ENCODE measurements at regions not wholly inside any gene's neighbourhood (a gene's known extent, or its start where the extent isn't known, plus 50 kb on each side); places are given as distances from the start of the nearest gene placed in this dataset.

GRCh38 chr9:101907466-101907865 is 169.0 kb upstream of the GRIN3A start:
- Histone ChIP-seq H3K4ac (ENCODE audit: low read length) (no peak overlapping the region), H3K36me3 (replicated peaks in 1 of 2; ENCODE audit: control insufficient read depth in 2 of 2, insufficient read depth in 2 of 2, low read length in 2 of 2) (no peaks in the 10 kb centered on the region), H2BK12ac (ENCODE audit: low read length) (no peak overlapping the region), H3K23ac (ENCODE audit: low read depth, low read length, poor library complexity) (no peak overlapping the region), H3K9ac (ENCODE audit: low read depth, low read length, poor library complexity) (no peak overlapping the region), H2BK15ac (ENCODE audit: low read length) (no peak overlapping the region), H2BK5ac (ENCODE audit: low read length) (no peak overlapping the region), H2BK120ac (ENCODE audit: low read depth, low read length) (no peak overlapping the region), H3K4me3 (ENCODE audit: low read length in 2 of 2) (no peak overlapping the region), H3K79me1 (ENCODE audit: low read depth, low read length) (no peaks in the 10 kb centered on the region), H3K27me3 (ENCODE audit: control insufficient read depth in 3 of 3, insufficient read depth in 3 of 3, low read depth in 1 of 3, low read length in 3 of 3) (no peaks in the 10 kb centered on the region), H3K4me1 (ENCODE audit: control insufficient read depth in 2 of 2, insufficient read depth in 1 of 2, low read depth in 1 of 2, low read length in 2 of 2) (no peaks in the 10 kb centered on the region), H4K8ac (ENCODE audit: low read depth, low read length) (no peak overlapping the region), H4K91ac (ENCODE audit: low read depth, low read length, poor library complexity) (no peak overlapping the region), H3K18ac (ENCODE audit: low read length) (no peak overlapping the region), H3K4me2 (ENCODE audit: insufficient read depth, low read length, poor library complexity, severe bottlenecking) (no peak overlapping the region), H3K9me3 (replicated peaks in 1 of 2; ENCODE audit: control insufficient read depth in 2 of 2, insufficient read depth in 1 of 2, low read depth in 1 of 2, low read length in 2 of 2) (no peaks in the 10 kb centered on the region), H3K14ac (ENCODE audit: low read length) (no peak overlapping the region), H2AK5ac (ENCODE audit: low read depth, low read length) (no peak overlapping the region), H2AFZ (ENCODE audit: low read length) (no peak overlapping the region), H3K27ac (replicated peaks; ENCODE audit: low read length) (no peak overlapping the region)
- WGBS, 2 donors (ENCODE audit: extremely low coverage in 2 of 2, insufficient read length in 2 of 2, insufficient replicate concordance in 1 of 2) = no CpG with 5 or more reads among the region's 2 CpGs
- no peak for DNase-seq (ENCODE audit: low spot score)

GRCh38 chr9:101904845-101905244 is 166.4 kb upstream of the GRIN3A start:
- H3K14ac ChIP-seq (ENCODE audit: low read length) = no peak overlapping the region
- H2AFZ ChIP-seq (ENCODE audit: low read length) = no peak overlapping the region
- no peaks in the 10 kb centered on the region for H3K4me1 ChIP-seq (ENCODE audit: control insufficient read depth in 2 of 2, insufficient read depth in 1 of 2, low read depth in 1 of 2, low read length in 2 of 2)
- H2AK5ac ChIP-seq (ENCODE audit: low read depth, low read length) = no peak overlapping the region
- WGBS, 2 donors (ENCODE audit: extremely low coverage in 2 of 2, insufficient read length in 2 of 2, insufficient replicate concordance in 1 of 2) = no CpG with 5 or more reads among the region's 1 CpG
- no peak overlapping the region for H3K18ac ChIP-seq (ENCODE audit: low read length)
- no peaks in the 10 kb centered on the region for H3K27me3 ChIP-seq (ENCODE audit: control insufficient read depth in 3 of 3, insufficient read depth in 3 of 3, low read depth in 1 of 3, low read length in 3 of 3)
- no peak for DNase-seq (ENCODE audit: low spot score)
- no peak overlapping the region for H3K27ac ChIP-seq (replicated peaks; ENCODE audit: low read length)
- no peak overlapping the region for H3K4me2 ChIP-seq (ENCODE audit: insufficient read depth, low read length, poor library complexity, severe bottlenecking)
- H3K4me3 ChIP-seq (ENCODE audit: low read length in 2 of 2) = no peak overlapping the region
- no peak overlapping the region for H2BK120ac ChIP-seq (ENCODE audit: low read depth, low read length)
- H3K23ac ChIP-seq (ENCODE audit: low read depth, low read length, poor library complexity) = no peak overlapping the region
- no peak overlapping the region for H4K8ac ChIP-seq (ENCODE audit: low read depth, low read length)
- no peaks in the 10 kb centered on the region for H3K36me3 ChIP-seq (replicated peaks in 1 of 2; ENCODE audit: control insufficient read depth in 2 of 2, insufficient read depth in 2 of 2, low read length in 2 of 2)
- H2BK5ac ChIP-seq (ENCODE audit: low read length) = no peak overlapping the region
- no peak overlapping the region for H2BK15ac ChIP-seq (ENCODE audit: low read length)
- no peak overlapping the region for H4K91ac ChIP-seq (ENCODE audit: low read depth, low read length, poor library complexity)
- no peak overlapping the region for H2BK12ac ChIP-seq (ENCODE audit: low read length)
- no peaks in the 10 kb centered on the region for H3K9me3 ChIP-seq (replicated peaks in 1 of 2; ENCODE audit: control insufficient read depth in 2 of 2, insufficient read depth in 1 of 2, low read depth in 1 of 2, low read length in 2 of 2)
- no peak overlapping the region for H3K9ac ChIP-seq (ENCODE audit: low read depth, low read length, poor library complexity)
- no peaks in the 10 kb centered on the region for H3K79me1 ChIP-seq (ENCODE audit: low read depth, low read length)
- no peak overlapping the region for H3K4ac ChIP-seq (ENCODE audit: low read length)

- Histone ChIP-seq H2BK15ac (ENCODE audit: low read length) (no peak overlapping the region), H4K91ac (ENCODE audit: low read depth, low read length, poor library complexity) (no peak overlapping the region), H3K27ac (replicated peaks; ENCODE audit: low read length) (no peak overlapping the region), H3K14ac (ENCODE audit: low read length) (no peak overlapping the region), H2BK120ac (ENCODE audit: low read depth, low read length) (no peak overlapping the region), H2BK5ac (ENCODE audit: low read length) (no peak overlapping the region), H3K79me1 (ENCODE audit: low read depth, low read length) (no peaks in the 10 kb centered on the region), H3K9ac (ENCODE audit: low read depth, low read length, poor library complexity) (no peak overlapping the region), H3K9me3 (replicated peaks in 1 of 2; ENCODE audit: control insufficient read depth in 2 of 2, insufficient read depth in 1 of 2, low read depth in 1 of 2, low read length in 2 of 2) (peaks cover 0 to 3% of the 10 kb centered on the region in 2 donors), H3K4me2 (ENCODE audit: insufficient read depth, low read length, poor library complexity, severe bottlenecking) (no peak overlapping the region), H3K4ac (ENCODE audit: low read length) (no peak overlapping the region), H3K4me1 (ENCODE audit: control insufficient read depth in 2 of 2, insufficient read depth in 1 of 2, low read depth in 1 of 2, low read length in 2 of 2) (no peaks in the 10 kb centered on the region), H3K23ac (ENCODE audit: low read depth, low read length, poor library complexity) (no peak overlapping the region), H2AK5ac (ENCODE audit: low read depth, low read length) (no peak overlapping the region), H3K18ac (ENCODE audit: low read length) (no peak overlapping the region), H4K8ac (ENCODE audit: low read depth, low read length) (no peak overlapping the region), H3K4me3 (ENCODE audit: low read length in 2 of 2) (no peak overlapping the region), H3K27me3 (ENCODE audit: control insufficient read depth in 3 of 3, insufficient read depth in 3 of 3, low read depth in 1 of 3, low read length in 3 of 3) (no peaks in the 10 kb centered on the region), H2AFZ (ENCODE audit: low read length) (no peak overlapping the region), H2BK12ac (ENCODE audit: low read length) (no peak overlapping the region), H3K36me3 (replicated peaks in 1 of 2; ENCODE audit: control insufficient read depth in 2 of 2, insufficient read depth in 2 of 2, low read length in 2 of 2) (peaks cover 0 to 2% of the 10 kb centered on the region in 2 donors)
- DNase-seq (ENCODE audit: low spot score) = no peak
- WGBS, 2 donors (ENCODE audit: extremely low coverage in 2 of 2, insufficient read length in 2 of 2, insufficient replicate concordance in 1 of 2) = no CpG with 5 or more reads among the region's 2 CpGs
These were observed 163.6 kb upstream of the GRIN3A start for GRCh38 chr9:101902051-101902450.

DNA sequence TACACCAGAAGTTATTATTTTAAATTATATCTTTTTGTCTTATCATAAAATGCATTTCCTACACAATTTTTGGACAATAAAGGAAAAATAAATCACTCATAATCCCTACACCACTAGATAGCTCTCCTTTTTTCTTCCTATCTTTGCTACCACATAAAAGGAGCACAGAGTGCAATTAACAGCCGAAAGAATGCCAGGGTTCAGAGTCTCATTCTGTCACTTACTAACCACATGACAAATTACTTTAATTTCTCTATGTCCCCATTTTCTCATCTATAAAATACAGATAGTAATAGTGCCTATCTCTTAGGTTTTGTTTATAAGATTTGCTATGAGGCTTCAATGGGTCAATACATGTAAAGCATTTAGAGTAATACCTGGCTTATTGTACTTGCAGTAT is 158.7 kb upstream of the GRIN3A start:
- no peaks in the 10 kb centered on the region for H3K79me1 ChIP-seq (ENCODE audit: low read depth, low read length)
- H2BK120ac ChIP-seq (ENCODE audit: low read depth, low read length) = no peak overlapping the region
- peaks cover 0 to 3% of the 10 kb centered on the region in 2 donors for H3K9me3 ChIP-seq (replicated peaks in 1 of 2; ENCODE audit: control insufficient read depth in 2 of 2, insufficient read depth in 1 of 2, low read depth in 1 of 2, low read length in 2 of 2)
- no peak overlapping the region for H3K4ac ChIP-seq (ENCODE audit: low read length)
- H3K27me3 ChIP-seq (ENCODE audit: control insufficient read depth in 3 of 3, insufficient read depth in 3 of 3, low read depth in 1 of 3, low read length in 3 of 3) = no peaks in the 10 kb centered on the region
- DNase-seq (ENCODE audit: low spot score) = no peak
- H4K8ac ChIP-seq (ENCODE audit: low read depth, low read length) = no peak overlapping the region
- no peak overlapping the region for H2BK12ac ChIP-seq (ENCODE audit: low read length)
- H3K18ac ChIP-seq (ENCODE audit: low read length) = no peak overlapping the region
- WGBS, 2 donors (ENCODE audit: extremely low coverage in 2 of 2, insufficient read length in 2 of 2, insufficient replicate concordance in 1 of 2) = no CpG with 5 or more reads among the region's 1 CpG
- H4K91ac ChIP-seq (ENCODE audit: low read depth, low read length, poor library complexity) = no peak overlapping the region
- no peak overlapping the region for H3K23ac ChIP-seq (ENCODE audit: low read depth, low read length, poor library complexity)
- no peak overlapping the region for H3K27ac ChIP-seq (replicated peaks; ENCODE audit: low read length)
- H2BK5ac ChIP-seq (ENCODE audit: low read length) = no peak overlapping the region
- no peak overlapping the region for H3K4me3 ChIP-seq (ENCODE audit: low read length in 2 of 2)
- no peaks in the 10 kb centered on the region for H3K4me1 ChIP-seq (ENCODE audit: control insufficient read depth in 2 of 2, insufficient read depth in 1 of 2, low read depth in 1 of 2, low read length in 2 of 2)
- no peak overlapping the region for H2AK5ac ChIP-seq (ENCODE audit: low read depth, low read length)
- no peak overlapping the region for H2BK15ac ChIP-seq (ENCODE audit: low read length)
- H2AFZ ChIP-seq (ENCODE audit: low read length) = no peak overlapping the region
- no peak overlapping the region for H3K9ac ChIP-seq (ENCODE audit: low read depth, low read length, poor library complexity)
- no peak overlapping the region for H3K14ac ChIP-seq (ENCODE audit: low read length)
- H3K4me2 ChIP-seq (ENCODE audit: insufficient read depth, low read length, poor library complexity, severe bottlenecking) = no peak overlapping the region
- H3K36me3 ChIP-seq (replicated peaks in 1 of 2; ENCODE audit: control insufficient read depth in 2 of 2, insufficient read depth in 2 of 2, low read length in 2 of 2) = peaks cover 0 to 2% of the 10 kb centered on the region in 2 donors

Data from neuronal stem cell (in vitro differentiated cells).